NCI-H510A treated with DMSO at 0.1 percent for 48 hours (cell line): ENCODE measurements at regions not wholly inside any gene's neighbourhood (a gene's known extent, or its start where the extent isn't known, plus 50 kb on each side); places are given as distances from the start of the nearest gene placed in this dataset.

ENCODE experiments used
- DNase-seq: peaks from one replicate; lab custom pipeline; 2025; lab: John Stamatoyannopoulos, UW

- DNase-seq, result no peak
Measured at GRCh38 chr10:128972036-128972405, 495.0 kb upstream of the MGMT start.

GRCh38 chr10:128973221-128973620, 493.8 kb upstream of the MGMT start:
- DNase-seq, result no peak

GRCh38 chr10:128976856-128977255, 490.2 kb upstream of the MGMT start:
- DNase-seq, result no peak

- DNase-seq, result no peak
Measured at GRCh38 chr10:128978211-128978610, 488.8 kb upstream of the MGMT start.

- no peak for DNase-seq
Measured at GRCh38 chr10:128979405-128979804, 487.6 kb upstream of the MGMT start.

- no peak for DNase-seq
Measured at GRCh38 chr10:128981251-128981650, 485.8 kb upstream of the MGMT start.

- DNase-seq, result no peak
Measured at GRCh38 chr10:128981881-128982615, 485.0 kb upstream of the MGMT start.

GRCh38 chr10:128982616-128982915, 484.5 kb upstream of the MGMT start:
- DNase-seq, result no peak

GRCh38 chr10:128985036-128985435, 482.0 kb upstream of the MGMT start:
- DNase-seq, result no peak

GRCh38 chr10:128990986-128991385, 476.1 kb upstream of the MGMT start:
- DNase-seq, result no peak

GRCh38 chr10:128992770-128993169, 474.3 kb upstream of the MGMT start:
- no peak for DNase-seq

- DNase-seq, result no peak
Measured at GRCh38 chr10:128993443-128993842, 473.6 kb upstream of the MGMT start.

GRCh38 chr10:128993911-128994538, 473.0 kb upstream of the MGMT start:
- no peak for DNase-seq

- DNase-seq, result no peak
Measured at GRCh38 chr10:128994598-128995143, 472.4 kb upstream of the MGMT start.

- DNase-seq, result no peak
Measured at GRCh38 chr10:128995676-128996075, 471.4 kb upstream of the MGMT start.

GRCh38 chr10:128996092-128996491, 470.9 kb upstream of the MGMT start:
- DNase-seq, result no peak

- DNase-seq, result no peak
Measured at GRCh38 chr10:128998101-128998805, 468.8 kb upstream of the MGMT start.

GRCh38 chr10:129004398-129004797, 462.6 kb upstream of the MGMT start:
- DNase-seq, result no peak

- no peak for DNase-seq
Measured at GRCh38 chr10:129005080-129005479, 462.0 kb upstream of the MGMT start.

GRCh38 chr10:129005804-129006203, 461.2 kb upstream of the MGMT start:
- DNase-seq, result no peak

- DNase-seq, result no peak
Measured at GRCh38 chr10:129018511-129018910, 448.5 kb upstream of the MGMT start.

- no peak for DNase-seq
Measured at GRCh38 chr10:129020651-129021330, 446.2 kb upstream of the MGMT start.
